ENCODE measurements at regions not wholly inside any gene's neighbourhood (a gene's known extent, or its start where the extent isn't known, plus 50 kb on each side); places are given as distances from the start of the nearest gene placed in this dataset.

- DNase-seq = no peak
Measured at GRCh38 chr13:112005925-112006324, 61.0 kb upstream of the SOX1 start.

- no peak for DNase-seq
Measured at GRCh38 chr13:112007191-112007590, 59.8 kb upstream of the SOX1 start.

DNA sequence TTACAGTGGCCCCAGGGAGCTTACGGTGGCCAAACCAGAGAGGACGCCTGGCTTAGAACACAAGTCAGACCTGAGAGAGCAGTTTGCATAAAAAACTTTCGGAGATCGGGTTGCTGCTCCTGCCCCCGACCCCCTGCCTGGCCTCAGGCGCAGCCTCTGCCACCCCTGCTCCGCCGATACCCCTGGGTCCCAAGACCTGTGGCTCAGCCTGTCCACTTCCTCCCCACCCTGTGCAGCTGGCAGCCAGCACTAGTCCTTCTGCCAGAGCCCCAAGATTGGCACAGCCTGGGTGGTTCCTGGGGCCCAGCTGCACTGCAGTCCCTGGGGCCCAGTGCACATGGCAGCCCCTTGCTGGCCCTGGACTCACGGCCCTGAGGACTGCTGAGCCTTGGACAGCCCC lies 56.2 kb upstream of the SOX1 start:
- DNase-seq = no peak

- no peak for DNase-seq
Measured at GRCh38 chr13:112012016-112012704, 54.8 kb upstream of the SOX1 start.

GRCh38 chr13:112012705-112013085 lies 54.3 kb upstream of the SOX1 start:
- no peak for DNase-seq

DNA sequence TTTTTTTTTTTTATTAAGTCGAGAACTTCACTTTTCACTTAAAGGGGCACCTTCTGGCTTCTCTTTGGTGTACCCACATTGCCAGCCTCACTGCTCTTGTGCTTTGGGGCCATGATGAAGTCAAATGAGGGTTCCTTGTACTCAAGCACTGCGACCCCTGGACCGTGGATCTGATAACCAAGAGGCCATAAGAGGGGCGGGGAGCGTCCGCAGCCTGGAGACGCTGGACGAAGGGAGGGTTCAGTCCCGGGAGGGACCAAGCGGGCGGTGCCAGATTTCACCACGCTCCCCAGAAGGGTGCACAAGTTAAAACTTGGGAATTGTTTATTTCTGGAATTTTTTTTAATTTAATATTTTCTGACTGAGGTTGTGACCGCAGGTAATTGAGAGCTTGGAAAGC lies 53.3 kb upstream of the SOX1 start:
- no peak for DNase-seq

GRCh38 chr13:112014857-112015256 lies 52.1 kb upstream of the SOX1 start:
- no peak for DNase-seq

All from NCI-H1417 (cell line).